HepG2 (cell line): ENCODE measurements at regions not wholly inside any gene's neighbourhood (a gene's known extent, or its start where the extent isn't known, plus 50 kb on each side); places are given as distances from the start of the nearest gene placed in this dataset.

Source experiments
- CAMTA2 ChIP-seq: sonication (generic); formaldehyde crosslinking; IDR thresholded peaks from 2 replicates; pipeline ENCODE4 v1.4.0; 2020; ENCODE audit warnings: mild to moderate bottlenecking, missing genetic modification reagents, borderline replicate concordance
- KDM6A ChIP-seq: IDR thresholded peaks from 2 replicates; pipeline ENCODE4 v1.6.1; 2016; ENCODE audit warnings: low read depth
- MAFK ChIP-seq, 2 experiments: IDR thresholded peaks in 1 of 2; conservative IDR thresholded peaks in 1 of 2; 2 replicates each; pipeline ENCODE4 v1.6.1; 2011; ENCODE audit warnings: improper control_type of control experiment in 2 of 2, low read length in 2 of 2
- PHF20 ChIP-seq: sonication (generic); formaldehyde crosslinking; IDR thresholded peaks from 2 replicates; pipeline ENCODE4 v1.5.0; 2020; ENCODE audit warnings: mild to moderate bottlenecking, missing genetic modification reagents
- RARG ChIP-seq: sonication (generic); formaldehyde crosslinking; IDR thresholded peaks from 2 replicates; pipeline ENCODE4 v1.4.0; 2020; ENCODE audit warnings: low read depth, mild to moderate bottlenecking, missing genetic modification reagents
- TAF1 ChIP-seq: sonication (generic); formaldehyde crosslinking; IDR thresholded peaks from 2 replicates; pipeline ENCODE4 v1.4.0; 2020; ENCODE audit warnings: missing genetic modification reagents
- TCF7 ChIP-seq: sonication (generic); IDR thresholded peaks from 2 replicates; pipeline ENCODE4 v1.6.1; 2016; ENCODE audit warnings: antibody characterized with exemption, low read depth
- ZNF124 ChIP-seq: sonication (generic); formaldehyde crosslinking; IDR thresholded peaks from 2 replicates; pipeline ENCODE4 v1.4.0; 2020; ENCODE audit warnings: missing genetic modification reagents
- ZNF660 ChIP-seq: sonication (generic); formaldehyde crosslinking; IDR thresholded peaks from 2 replicates; pipeline ENCODE4 v1.5.1; 2020; ENCODE audit warnings: mild to moderate bottlenecking, low read depth, missing genetic modification reagents, borderline replicate concordance
- TF ChIP-seq, protein P1 (sequence below): sonication (generic); formaldehyde crosslinking; IDR thresholded peaks from 2 replicates; pipeline ENCODE4 v1.5.0; 2020; ENCODE audit warnings: mild to moderate bottlenecking, missing genetic modification reagents, moderate library complexity

DNA sequence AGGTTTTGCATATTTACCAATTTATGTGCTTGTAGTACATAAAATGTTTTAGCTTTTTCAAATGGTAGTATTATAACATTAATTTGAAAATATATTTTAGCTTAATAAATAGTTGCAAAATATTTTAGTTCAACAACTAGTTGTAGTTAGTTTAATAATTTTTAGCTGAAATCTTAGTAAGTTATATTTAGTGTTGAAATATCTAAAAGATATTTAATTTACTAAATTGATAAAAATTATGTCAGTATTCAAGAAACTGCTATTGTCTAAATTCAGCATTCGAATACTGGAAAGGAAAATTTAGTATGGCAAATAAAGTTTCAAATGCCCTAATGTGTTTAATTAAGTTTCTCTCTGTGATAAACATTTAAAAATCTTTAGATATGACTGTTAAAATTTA, 754.5 kb upstream of the MIR17HG start:
- TF ChIP-seq, protein P1, sequence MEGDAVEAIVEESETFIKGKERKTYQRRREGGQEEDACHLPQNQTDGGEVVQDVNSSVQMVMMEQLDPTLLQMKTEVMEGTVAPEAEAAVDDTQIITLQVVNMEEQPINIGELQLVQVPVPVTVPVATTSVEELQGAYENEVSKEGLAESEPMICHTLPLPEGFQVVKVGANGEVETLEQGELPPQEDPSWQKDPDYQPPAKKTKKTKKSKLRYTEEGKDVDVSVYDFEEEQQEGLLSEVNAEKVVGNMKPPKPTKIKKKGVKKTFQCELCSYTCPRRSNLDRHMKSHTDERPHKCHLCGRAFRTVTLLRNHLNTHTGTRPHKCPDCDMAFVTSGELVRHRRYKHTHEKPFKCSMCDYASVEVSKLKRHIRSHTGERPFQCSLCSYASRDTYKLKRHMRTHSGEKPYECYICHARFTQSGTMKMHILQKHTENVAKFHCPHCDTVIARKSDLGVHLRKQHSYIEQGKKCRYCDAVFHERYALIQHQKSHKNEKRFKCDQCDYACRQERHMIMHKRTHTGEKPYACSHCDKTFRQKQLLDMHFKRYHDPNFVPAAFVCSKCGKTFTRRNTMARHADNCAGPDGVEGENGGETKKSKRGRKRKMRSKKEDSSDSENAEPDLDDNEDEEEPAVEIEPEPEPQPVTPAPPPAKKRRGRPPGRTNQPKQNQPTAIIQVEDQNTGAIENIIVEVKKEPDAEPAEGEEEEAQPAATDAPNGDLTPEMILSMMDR (CRISPR knock-in tag): no peak
- TF ChIP-seq MAFK (conservative IDR thresholded peaks at IDR 0.05 in 1 of 2, IDR thresholded peaks at IDR 0.05 in 1 of 2; ENCODE audit: low read length in 2 of 2) (no peak), ZNF660 (CRISPR knock-in tag) (no peak), PHF20 (CRISPR knock-in tag) (no peak), TCF7 (no peak), ZNF124 (CRISPR knock-in tag) (no peak), RARG (no peak), KDM6A (CRISPR knock-in tag) (no peak), TAF1 (CRISPR knock-in tag) (no peak), CAMTA2 (no peak)
